HCT116 (cell line): ENCODE measurements at regions not wholly inside any gene's neighbourhood (a gene's known extent, or its start where the extent isn't known, plus 50 kb on each side); places are given as distances from the start of the nearest gene placed in this dataset.

ENCODE experiments used
- ATAC-seq: fragments of 200-7000 bp; cut with Tn5 transposase; 2 replicates; pipeline ENCODE4 v1.9.1; 2020; ENCODE audit warnings: mild to moderate bottlenecking, moderate library complexity
- BruUV-seq: library from RNA; stranded (reverse); fragments of 400-500 nt; replicated peaks from 2 replicates; lab custom pipeline; 2021; lab: Mats Ljungman, UMichigan
- CTCF ChIA-PET: fragments of 300-600 bp; sonication (Branson Sonifier 250); formaldehyde crosslinking; loops from one replicate; lab custom pipeline; 2021; ENCODE audit warnings: antibody characterized with exemption; lab: Charles Lee
- POLR2A ChIA-PET: fragments of 300-600, 350-600 bp; sonication (Branson Sonifier 250); formaldehyde crosslinking; loops from one replicate; lab custom pipeline; 2021; ENCODE audit warnings: antibody characterized with exemption; lab: Charles Lee
- RAD21 ChIA-PET, 2 experiments: fragments of 300-600 bp; sonication (Branson Sonifier 250); formaldehyde crosslinking; loops; one replicate each; lab custom pipeline; 2023; ENCODE audit warnings: low total read pairs in 2 of 2; ENCODE audit not compliant: uncharacterized antibody in 2 of 2, unreplicated experiment in 2 of 2, low non-redundant PET in 1 of 2; lab: Charles Lee
- DNase-seq: peaks from one replicate; pipeline ENCODE4 v3.0.0-alpha.2; 2010; ENCODE audit warnings: low read depth, low spot score
- H2AFZ ChIP-seq: fragments of 200-600 bp; shearing (Covaris generic), sonication (generic); 2 replicates; pipeline ENCODE4 v1.6.1; 2017; ENCODE audit warnings: low read depth, mixed run types, mixed read lengths, antibody characterized with exemption, low read length; ENCODE audit not compliant: poor library complexity, severe bottlenecking
- H3K27ac ChIP-seq: 2 replicates; pipeline ENCODE4 v1.5.1; 2012; ENCODE audit warnings: low read depth, low read length
- H3K27me3 ChIP-seq: fragments of 200-600 bp; sonication (generic); 2 replicates; pipeline ENCODE4 v1.6.1; 2016; ENCODE audit warnings: mixed run types, low read length, mixed read lengths; ENCODE audit not compliant: insufficient read depth
- H3K36me3 ChIP-seq, 2 experiments: fragments of 200-500 bp in 1 of 2; fragments of 200-600 bp in 1 of 2; sonication (Bioruptor generic) in 1 of 2; sonication (generic) in 1 of 2; 2 replicates each; pipeline versions ENCODE4 v1.5.1 to v1.6.1; 2014 to 2016; ENCODE audit warnings: low read length in 2 of 2, inconsistent platforms in 1 of 2, mixed read lengths in 1 of 2, mixed run types in 1 of 2; ENCODE audit not compliant: insufficient read depth in 2 of 2, control insufficient read depth in 1 of 2
- H3K4me1 ChIP-seq, 2 experiments: fragments of 200-600 bp in 1 of 2; sonication (generic) in 1 of 2; 2 replicates each; pipeline versions ENCODE4 v1.5.1 to v1.6.1; 2012 to 2017; ENCODE audit warnings: low read length in 2 of 2, inconsistent platforms in 1 of 2, mild to moderate bottlenecking in 1 of 2, mixed read lengths in 1 of 2, mixed run types in 1 of 2, moderate library complexity in 1 of 2; ENCODE audit not compliant: insufficient read depth in 2 of 2, control insufficient read depth in 1 of 2
- H3K4me2 ChIP-seq: fragments of 200-600 bp; sonication (generic); 2 replicates; pipeline ENCODE4 v1.6.1; 2017; ENCODE audit warnings: mixed run types, low read length, mixed read lengths
- H3K4me3 ChIP-seq, 2 experiments: fragments of 200-600 bp in 1 of 2; sonication (generic) in 1 of 2; replicated peaks in 1 of 2; 2 replicates each; pipeline ENCODE4 v1.5.1; 2011 to 2016; ENCODE audit warnings: low read length in 2 of 2, control low read depth in 1 of 2, low read depth in 1 of 2, mild to moderate bottlenecking in 1 of 2, mixed read lengths in 1 of 2, mixed run types in 1 of 2
- H3K79me2 ChIP-seq: fragments of 200-600 bp; sonication (generic); 2 replicates; pipeline ENCODE4 v1.6.1; 2017; ENCODE audit warnings: mild to moderate bottlenecking, mixed run types, low read length, moderate library complexity, mixed read lengths; ENCODE audit not compliant: insufficient read depth
- H3K9ac ChIP-seq: fragments of 200-600 bp; sonication (generic); 2 replicates; pipeline ENCODE4 v1.6.1; 2016; ENCODE audit warnings: low read length, mixed read lengths
- H3K9me2 ChIP-seq: fragments of 200-600 bp; sonication (generic), shearing (Covaris generic); 2 replicates; pipeline ENCODE4 v1.6.1; 2017; ENCODE audit warnings: mixed run types, mild to moderate bottlenecking, moderate library complexity; ENCODE audit not compliant: insufficient read depth
- H3K9me3 ChIP-seq, 2 experiments: fragments of 200-500 bp in 1 of 2; fragments of 200-600 bp in 1 of 2; sonication (Bioruptor generic) in 1 of 2; sonication (generic) in 1 of 2; 2 replicates each; pipeline ENCODE4 v1.6.1; 2014 to 2017; ENCODE audit warnings: low read length in 2 of 2, mixed read lengths in 2 of 2, inconsistent platforms in 1 of 2, low read depth in 1 of 2, mild to moderate bottlenecking in 1 of 2, mixed run types in 1 of 2, moderate library complexity in 1 of 2; ENCODE audit not compliant: control insufficient read depth in 1 of 2, insufficient read depth in 1 of 2
- H4K20me1 ChIP-seq: fragments of 200-600 bp; sonication (generic), shearing (Covaris generic); 2 replicates; pipeline ENCODE4 v1.6.1; 2017; ENCODE audit warnings: mixed run types, mild to moderate bottlenecking, moderate library complexity; ENCODE audit not compliant: insufficient read depth
- CEBPB ChIP-seq: IDR thresholded peaks from 2 replicates; pipeline ENCODE4 v1.6.1; 2012; ENCODE audit warnings: low read depth
- CTCF ChIP-seq, 3 experiments: fragments of 200-600 bp in 1 of 3; sonication (generic) in 1 of 3; IDR thresholded peaks in 2 of 3; conservative IDR thresholded peaks in 1 of 3; 2 replicates each; pipeline ENCODE4 v1.5.1; 2012 to 2017; ENCODE audit warnings: low read depth in 2 of 3, low read length in 2 of 3, antibody characterized with exemption in 1 of 3, borderline replicate concordance in 1 of 3, control low read depth in 1 of 3, mild to moderate bottlenecking in 1 of 3, mixed read lengths in 1 of 3, mixed run types in 1 of 3, moderate library complexity in 1 of 3; ENCODE audit not compliant: insufficient read depth in 1 of 3
- EGR1 ChIP-seq: IDR thresholded peaks from 2 replicates; pipeline ENCODE4 v1.6.1; 2012; ENCODE audit warnings: low read depth
- ELF1 ChIP-seq: IDR thresholded peaks from 2 replicates; pipeline ENCODE4 v1.6.1; 2012; ENCODE audit warnings: low read depth, borderline replicate concordance
- EZH2phosphoT487 ChIP-seq: fragments of 200-600 bp; IDR thresholded peaks from 2 replicates; pipeline ENCODE4 v1.6.1; 2018; ENCODE audit warnings: antibody characterized with exemption, borderline replicate concordance
- FOSL1 ChIP-seq: IDR thresholded peaks from 2 replicates; pipeline ENCODE4 v1.6.1; 2012; ENCODE audit warnings: low read depth
- JUND ChIP-seq: IDR thresholded peaks from 2 replicates; pipeline ENCODE4 v1.6.1; 2012
- POLR2AphosphoS5 ChIP-seq: IDR thresholded peaks from 2 replicates; pipeline ENCODE4 v1.6.1; 2011; ENCODE audit warnings: mild to moderate bottlenecking, low read depth, low read length, moderate library complexity
- RAD21 ChIP-seq: IDR thresholded peaks from 2 replicates; pipeline ENCODE4 v1.6.1; 2012; ENCODE audit warnings: low read depth, mild to moderate bottlenecking
- ZBTB33 ChIP-seq: IDR thresholded peaks from 2 replicates; pipeline ENCODE4 v1.6.1; 2011; ENCODE audit warnings: mild to moderate bottlenecking, low read length, moderate library complexity; ENCODE audit not compliant: insufficient replicate concordance; ENCODE audit errors: extremely low read depth
- ZFX ChIP-seq: fragments of 450-650 bp; IDR thresholded peaks from 2 replicates; pipeline ENCODE4 v1.6.1; 2017
- ZNF274 ChIP-seq: fragments of 200-500 bp; sonication (Bioruptor generic); IDR thresholded peaks from 2 replicates; pipeline ENCODE4 v1.6.1; 2014; ENCODE audit warnings: mild to moderate bottlenecking, low read depth, low read length, inconsistent platforms
- intact Hi-C: fragments of 100-400 bp; cut with micrococcal nuclease; formaldehyde crosslinking; loops from 2 replicates; pipeline ENCODE4 v1.10.0; 2022

DNA sequence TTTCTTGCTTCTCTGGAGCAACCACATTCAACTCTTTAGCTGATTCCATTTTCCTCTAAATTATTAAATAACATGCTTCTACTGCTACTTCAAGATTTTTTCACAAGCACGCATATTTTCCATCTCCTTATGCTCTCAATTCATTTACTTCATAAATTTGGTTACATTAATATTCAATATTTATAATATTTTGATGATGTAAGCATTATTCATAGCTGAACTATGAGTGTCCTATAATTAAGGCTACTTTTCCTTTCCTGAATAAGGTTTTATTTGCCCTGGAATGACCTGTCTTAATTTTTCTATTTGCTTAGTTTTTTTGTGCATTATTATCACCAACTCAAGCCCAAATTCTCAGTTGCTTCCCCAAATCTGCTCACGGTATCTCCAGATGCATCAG, 109.4 kb upstream of the ADPGK start:
- H3K79me2 ChIP-seq = no peaks in the 10 kb centered on the region
- DNase-seq = no peak
- no peaks in the 10 kb centered on the region for H3K9me2 ChIP-seq
- H3K4me3 ChIP-seq = no peak overlapping the region
- no peaks in the 10 kb centered on the region for H3K27me3 ChIP-seq
- no peaks in the 10 kb centered on the region for H4K20me1 ChIP-seq
- no peak overlapping the region for H2AFZ ChIP-seq
- ChIA-PET RAD21 (no interaction called here), POLR2A (no interaction called here), CTCF (no interaction called here)
- ATAC-seq = no peak
- TF ChIP-seq RAD21 (no peak), CTCF (IDR thresholded peaks at IDR 0.05 in 2 of 3, conservative IDR thresholded peaks at IDR 0.05 in 1 of 3; ENCODE audit: borderline replicate concordance in 1 of 3, insufficient read depth in 1 of 3, low read depth in 2 of 3, low read length in 2 of 3) (no peak), ZFX (no peak), ZBTB33 (no peak)
- no peaks in the 10 kb centered on the region for H3K36me3 ChIP-seq
- BruUV-seq = no TSS peak
- no peaks in the 10 kb centered on the region for H3K4me1 ChIP-seq
- no peaks in the 10 kb centered on the region for H3K9me3 ChIP-seq
- no peak overlapping the region for H3K4me2 ChIP-seq
- no peak overlapping the region for H3K9ac ChIP-seq
- intact Hi-C loops = no loop called here
- no peak overlapping the region for H3K27ac ChIP-seq

GRCh38 chr15:72890043-72890442, 106.5 kb upstream of the ADPGK start:
- Histone ChIP-seq H3K4me1 (no peaks in the 10 kb centered on the region), H3K9ac (no peak overlapping the region), H2AFZ (no peak overlapping the region), H3K4me3 (no peak overlapping the region), H3K9me3 (no peaks in the 10 kb centered on the region), H3K4me2 (no peak overlapping the region), H3K27ac (no peak overlapping the region), H3K27me3 (no peaks in the 10 kb centered on the region), H3K36me3 (no peaks in the 10 kb centered on the region), H3K79me2 (no peaks in the 10 kb centered on the region), H3K9me2 (no peaks in the 10 kb centered on the region), H4K20me1 (no peaks in the 10 kb centered on the region)
- BruUV-seq = no TSS peak
- intact Hi-C loops = no loop called here
- TF ChIP-seq JUND (no peak), FOSL1 (no peak), ZNF274 (no peak), CTCF (IDR thresholded peaks at IDR 0.05 in 2 of 3, conservative IDR thresholded peaks at IDR 0.05 in 1 of 3; ENCODE audit: borderline replicate concordance in 1 of 3, insufficient read depth in 1 of 3, low read depth in 2 of 3, low read length in 2 of 3) (no peak), CEBPB (no peak), RAD21 (no peak), POLR2AphosphoS5 (no peak), EZH2phosphoT487 (no peak), ELF1 (no peak), EGR1 (no peak)
- ChIA-PET CTCF (no interaction called here), RAD21 (no interaction called here), POLR2A (no interaction called here)
- no peak for DNase-seq
- ATAC-seq = no peak
